ENCODE measurements at regions not wholly inside any gene's neighbourhood (a gene's known extent, or its start where the extent isn't known, plus 50 kb on each side); places are given as distances from the start of the nearest gene placed in this dataset.

- DNase-seq = no peak
Measured at GRCh38 chr18:25805939-25806338, 284.5 kb downstream of the SS18 start.

GRCh38 chr18:25805323-25805722 is 285.1 kb downstream of the SS18 start:
- DNase-seq = no peak

- DNase-seq = no peak
Measured at GRCh38 chr18:25799231-25799630, 291.2 kb downstream of the SS18 start.

- DNase-seq = no peak
Measured at GRCh38 chr18:25798046-25798445, 292.4 kb downstream of the SS18 start.

GRCh38 chr18:25795213-25795612 is 295.2 kb downstream of the SS18 start:
- no peak for DNase-seq

- DNase-seq = no peak
Measured at GRCh38 chr18:25787276-25787675, 303.1 kb downstream of the SS18 start.

- no peak for DNase-seq
Measured at GRCh38 chr18:25786758-25787157, 303.7 kb downstream of the SS18 start.

- DNase-seq = no peak
Measured at GRCh38 chr18:25780105-25780504, 310.3 kb downstream of the SS18 start.

- DNase-seq = no peak
Measured at GRCh38 chr18:25771796-25772195, 318.6 kb downstream of the SS18 start.

GRCh38 chr18:25764777-25765176 is 325.6 kb downstream of the SS18 start:
- no peak for DNase-seq

- no peak for DNase-seq
Measured at GRCh38 chr18:25759111-25759510, 331.3 kb downstream of the SS18 start.

GRCh38 chr18:25743646-25744151 is 346.7 kb downstream of the SS18 start:
- no peak for DNase-seq

GRCh38 chr18:25739376-25739775 is 351.0 kb downstream of the SS18 start:
- DNase-seq = no peak

- no peak for DNase-seq
Measured at GRCh38 chr18:25737710-25738311, 352.6 kb downstream of the SS18 start.

- no peak for DNase-seq
Measured at GRCh38 chr18:25736516-25736915, 353.9 kb downstream of the SS18 start.

GRCh38 chr18:25735459-25735858 is 355.0 kb downstream of the SS18 start:
- DNase-seq = no peak

- no peak for DNase-seq
Measured at GRCh38 chr18:25734336-25734735, 356.1 kb downstream of the SS18 start.

GRCh38 chr18:25732862-25733261 is 357.6 kb downstream of the SS18 start:
- DNase-seq = no peak

- DNase-seq = no peak
Measured at GRCh38 chr18:25729072-25729471, 361.3 kb downstream of the SS18 start.

GRCh38 chr18:25727281-25727985 is 363.0 kb downstream of the SS18 start:
- no peak for DNase-seq

- no peak for DNase-seq
Measured at GRCh38 chr18:25726298-25726697, 364.1 kb downstream of the SS18 start.

GRCh38 chr18:25725501-25725900 is 364.9 kb downstream of the SS18 start:
- DNase-seq = no peak

GRCh38 chr18:25724997-25725396 is 365.4 kb downstream of the SS18 start:
- no peak for DNase-seq

GRCh38 chr18:25724121-25724520 is 366.3 kb downstream of the SS18 start:
- no peak for DNase-seq

GRCh38 chr18:25713103-25713502 is 361.1 kb upstream of the ZNF521 start:
- DNase-seq = no peak
